NOMO-1 treated with DMSO at 0.1 percent for 48 hours (cell line): ENCODE measurements at regions not wholly inside any gene's neighbourhood (a gene's known extent, or its start where the extent isn't known, plus 50 kb on each side); places are given as distances from the start of the nearest gene placed in this dataset.
A peak's percentile ranks its signal among the peaks of the same experiment; 100 is the strongest.

ENCODE experiments used
- DNase-seq: peaks from one replicate; lab custom pipeline; 2025; ENCODE audit not compliant: unreplicated experiment; lab: John Stamatoyannopoulos, UW

- DNase-seq: peak; percentile 89
Measured at GRCh38 chr1:60394436-60394835, 320.9 kb upstream of the C1orf87 start.

- no peak for DNase-seq
Measured at GRCh38 chr1:60390593-60391282, 317.2 kb upstream of the C1orf87 start.

GRCh38 chr1:60388092-60388987, 314.8 kb upstream of the C1orf87 start:
- no peak for DNase-seq

DNA sequence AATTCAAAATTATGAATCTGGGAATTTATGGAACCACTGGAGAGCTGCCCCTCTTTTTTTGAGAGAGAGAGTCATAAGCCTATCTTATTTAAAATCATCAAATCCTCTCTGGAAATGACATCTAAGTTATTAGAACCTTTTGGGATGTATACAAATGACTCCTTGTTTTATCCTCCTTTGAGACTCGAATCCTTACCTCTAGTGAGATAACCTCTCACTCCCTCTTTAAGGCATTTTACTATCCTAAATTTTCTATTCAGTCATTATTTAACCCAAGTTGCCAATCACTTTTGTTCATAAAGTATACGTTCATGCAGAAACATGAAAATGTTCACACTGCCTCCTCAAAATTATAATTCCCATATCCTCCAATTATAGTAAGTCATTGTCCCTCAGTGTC, 313.6 kb upstream of the C1orf87 start:
- DNase-seq: no peak

DNA sequence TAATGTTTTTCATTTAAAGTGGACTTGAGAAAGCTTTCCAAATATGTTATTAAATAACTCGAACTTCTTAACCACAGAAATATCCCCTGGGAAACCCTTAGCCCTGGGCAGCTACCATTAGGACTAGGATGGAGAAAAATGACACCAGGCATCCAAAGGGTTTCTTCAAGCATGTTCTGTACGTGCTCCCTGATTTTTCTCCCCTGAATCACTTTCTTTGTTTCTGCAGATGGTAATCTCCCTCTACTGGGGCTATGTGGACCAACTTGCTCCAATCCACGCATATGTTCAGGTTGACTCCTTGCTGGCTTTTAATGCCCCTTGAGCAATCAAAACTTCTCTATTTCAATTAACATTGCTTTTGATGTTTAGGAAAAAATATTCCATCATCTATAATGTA, 312.7 kb upstream of the C1orf87 start:
- DNase-seq: no peak

DNA sequence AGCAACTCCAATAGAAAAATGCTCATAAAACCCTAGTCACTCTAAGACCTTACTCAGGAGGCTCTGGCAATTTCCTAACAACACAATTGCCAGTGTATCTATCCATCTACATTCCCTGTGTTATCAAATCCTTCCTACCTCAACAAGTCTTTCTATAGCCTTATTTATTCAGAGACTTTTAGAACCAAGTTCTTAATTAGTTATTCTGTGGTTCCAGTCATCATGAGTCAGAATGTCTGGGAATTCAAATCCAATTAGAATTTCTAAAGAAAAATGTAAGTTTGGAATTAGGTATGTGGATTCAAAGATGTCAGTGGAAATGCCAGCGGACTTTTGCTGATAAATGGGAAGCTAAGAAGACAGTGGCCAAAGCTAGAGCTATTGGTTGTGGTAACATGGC, 302.6 kb upstream of the C1orf87 start:
- DNase-seq: no peak

GRCh38 chr1:60374537-60374936, 301.0 kb upstream of the C1orf87 start:
- no peak for DNase-seq

- DNase-seq: no peak
Measured at GRCh38 chr1:60367532-60367931, 294.0 kb upstream of the C1orf87 start.

- DNase-seq: no peak
Measured at GRCh38 chr1:60359431-60359830, 285.9 kb upstream of the C1orf87 start.

- DNase-seq: no peak
Measured at GRCh38 chr1:60350531-60350930, 277.0 kb upstream of the C1orf87 start.

DNA sequence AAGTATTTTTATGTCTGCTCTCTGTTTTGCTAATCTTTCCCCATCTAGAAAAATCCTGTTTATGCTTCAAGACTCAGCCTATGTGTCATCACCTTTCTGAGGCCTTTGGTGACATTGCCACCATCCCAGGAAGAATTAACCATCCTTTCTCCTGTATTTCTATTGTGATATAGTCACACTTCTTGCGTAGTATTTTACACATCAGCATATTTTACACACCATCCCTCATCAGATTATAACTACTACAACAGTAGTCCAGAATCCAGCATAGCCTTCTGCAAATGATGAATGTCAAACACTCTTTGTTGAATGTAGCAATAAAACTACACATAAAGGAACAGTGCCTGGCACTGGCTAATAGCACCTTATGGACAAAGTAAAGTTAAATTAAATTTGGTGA, 275.3 kb upstream of the C1orf87 start:
- DNase-seq: no peak

- DNase-seq: no peak
Measured at GRCh38 chr1:60345621-60346020, 272.1 kb upstream of the C1orf87 start.

- no peak for DNase-seq
Measured at GRCh38 chr1:60345049-60345448, 271.5 kb upstream of the C1orf87 start.

- DNase-seq: no peak
Measured at GRCh38 chr1:60343736-60344135, 270.2 kb upstream of the C1orf87 start.

DNA sequence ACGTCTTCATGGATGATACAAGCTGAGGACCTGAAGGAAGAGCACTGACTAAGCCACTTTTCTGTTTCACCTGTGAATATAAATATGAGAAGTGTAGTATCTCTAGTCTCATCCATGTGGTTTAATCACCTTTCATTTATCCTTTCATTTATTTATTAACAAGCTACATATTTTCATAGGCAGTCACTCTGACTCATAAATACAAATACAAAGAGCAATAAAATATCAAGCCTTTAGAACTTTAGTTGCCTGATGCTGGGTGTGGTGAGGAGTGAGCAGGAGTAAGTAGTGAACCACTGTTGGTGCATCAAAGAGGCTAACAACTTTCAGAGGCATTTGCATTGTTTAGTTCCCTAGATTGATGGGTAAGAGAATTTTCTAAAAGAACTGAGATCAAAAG, 269.0 kb upstream of the C1orf87 start:
- DNase-seq: no peak

DNA sequence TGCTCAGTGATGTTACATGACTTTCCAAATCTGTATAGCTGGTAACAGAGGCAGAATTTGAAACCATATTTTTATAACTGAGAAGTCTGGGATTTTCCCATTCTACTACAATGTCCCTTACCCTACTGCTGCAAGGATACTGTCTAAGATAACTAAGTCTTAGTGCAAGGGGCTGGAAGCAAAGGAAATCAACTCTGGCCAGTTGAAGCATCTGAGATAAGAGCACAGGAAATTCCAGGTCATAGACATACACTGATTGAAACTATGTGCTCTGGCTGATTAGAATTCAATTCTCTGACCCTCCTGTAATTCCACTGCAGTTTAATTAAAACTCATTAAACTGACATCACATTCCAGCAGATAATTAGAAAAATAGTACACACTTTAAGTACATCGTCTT, 267.7 kb upstream of the C1orf87 start:
- DNase-seq: no peak

- no peak for DNase-seq
Measured at GRCh38 chr1:60331647-60332046, 258.1 kb upstream of the C1orf87 start.

DNA sequence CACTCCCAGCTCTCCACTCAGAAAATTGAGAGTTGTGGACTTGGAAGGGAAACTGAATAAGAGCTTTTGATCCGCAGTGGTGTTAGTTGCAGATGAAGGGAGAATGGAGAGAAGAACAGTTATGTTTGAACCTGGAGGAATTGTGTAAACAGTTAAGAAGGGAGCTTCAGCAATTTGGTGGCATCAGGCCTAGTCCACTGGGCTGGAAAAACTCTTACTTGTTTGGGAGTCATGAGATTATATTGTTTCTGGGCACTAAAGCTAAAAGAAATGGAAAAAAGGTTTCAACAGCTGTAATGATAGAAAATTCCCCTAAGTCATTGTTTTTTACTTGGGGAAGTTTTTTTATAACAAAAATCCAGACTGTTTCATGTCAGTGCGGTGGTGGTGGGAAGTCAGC, 256.1 kb upstream of the C1orf87 start:
- DNase-seq: no peak

- DNase-seq: no peak
Measured at GRCh38 chr1:60311838-60312237, 238.3 kb upstream of the C1orf87 start.

DNA sequence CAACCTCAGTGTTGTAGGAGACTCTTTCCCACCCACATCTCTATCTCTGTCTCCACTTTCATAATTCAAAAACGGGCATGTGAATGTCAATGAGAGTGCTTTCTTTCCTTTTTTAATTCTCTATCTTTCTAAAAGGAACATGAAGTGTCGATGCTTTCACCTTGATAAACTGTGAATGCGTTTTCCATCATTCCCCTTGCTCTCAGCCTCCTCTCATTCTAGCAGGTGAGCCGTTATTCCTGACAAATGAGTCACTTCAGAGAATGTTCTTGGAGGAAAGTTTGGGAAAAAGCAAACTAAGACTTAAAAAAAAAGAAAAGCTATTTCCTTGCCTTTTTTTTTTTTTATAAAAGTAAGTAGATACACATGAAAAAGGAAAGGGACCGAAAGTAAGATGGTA, 226.0 kb upstream of the C1orf87 start:
- no peak for DNase-seq

GRCh38 chr1:60298290-60298689, 224.7 kb upstream of the C1orf87 start:
- no peak for DNase-seq

DNA sequence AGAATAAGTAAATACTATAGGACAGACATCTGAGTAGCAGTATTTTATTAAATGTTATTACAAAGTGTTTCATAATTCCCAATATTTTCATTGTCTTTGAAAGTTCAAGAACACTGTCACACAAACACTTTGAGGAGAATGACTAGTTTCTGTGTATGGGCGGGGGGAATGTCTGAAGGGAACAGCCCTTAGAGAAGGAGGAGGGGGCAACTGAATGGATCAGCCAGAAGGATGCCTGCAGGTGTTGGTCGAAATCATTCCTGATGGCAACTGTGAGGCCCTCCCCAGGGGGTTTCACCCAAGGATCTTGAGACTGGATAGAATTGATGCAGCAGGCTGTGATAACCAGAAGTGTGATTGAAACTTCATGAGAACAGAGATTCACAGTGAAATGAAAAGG, 223.2 kb upstream of the C1orf87 start:
- DNase-seq: no peak
